C4-2B (cell line): ENCODE measurements at regions not wholly inside any gene's neighbourhood (a gene's known extent, or its start where the extent isn't known, plus 50 kb on each side); places are given as distances from the start of the nearest gene placed in this dataset.
"Not testable (repeated sequence)": the region's sequence is repeated elsewhere in the genome, so short reads cannot be mapped to it uniquely, and the experiment has no call there.

Source experiments
- H3K27ac ChIP-seq: fragments of 450-650 bp; 2 replicates; pipeline ENCODE4 v1.5.1; 2017
- CTCF ChIP-seq: fragments of 450-650 bp; conservative IDR thresholded peaks from 2 replicates; pipeline ENCODE4 v1.5.1; 2017; ENCODE audit warnings: mild to moderate bottlenecking
- ZFX ChIP-seq: fragments of 450-650 bp; IDR thresholded peaks from 2 replicates; pipeline ENCODE4 v1.6.1; 2017

- no peak overlapping the region for H3K27ac ChIP-seq
- TF ChIP-seq CTCF = no peak
- TF ChIP-seq ZFX = no peak
Observed at GRCh38 chr2:8327371-8328100, 354.3 kb upstream of the ID2 start.

- TF ChIP-seq CTCF = no peak
- no peak for TF ChIP-seq ZFX
- H3K27ac ChIP-seq = no peak overlapping the region
Observed at GRCh38 chr2:8328217-8328616, 353.6 kb upstream of the ID2 start.

GRCh38 chr2:8329660-8330622 lies 351.9 kb upstream of the ID2 start:
- TF ChIP-seq CTCF = no peak
- TF ChIP-seq ZFX = no peak
- H3K27ac ChIP-seq = no peak overlapping the region

GRCh38 chr2:8331068-8331467 lies 350.8 kb upstream of the ID2 start:
- H3K27ac ChIP-seq = no peak overlapping the region
- TF ChIP-seq ZFX (no peak), CTCF (no peak)

GRCh38 chr2:8332646-8333045 lies 349.2 kb upstream of the ID2 start:
- TF ChIP-seq ZFX = no peak
- TF ChIP-seq CTCF = no peak
- no peak overlapping the region for H3K27ac ChIP-seq

GRCh38 chr2:8333177-8333831 lies 348.6 kb upstream of the ID2 start:
- H3K27ac ChIP-seq = no peak overlapping the region
- no peak for TF ChIP-seq ZFX
- TF ChIP-seq CTCF = no peak

- H3K27ac ChIP-seq = not testable (repeated sequence)
Observed at GRCh38 chr2:8333832-8334187, 348.0 kb upstream of the ID2 start.
